ENCODE measurements at regions not wholly inside any gene's neighbourhood (a gene's known extent, or its start where the extent isn't known, plus 50 kb on each side); places are given as distances from the start of the nearest gene placed in this dataset.

DNA sequence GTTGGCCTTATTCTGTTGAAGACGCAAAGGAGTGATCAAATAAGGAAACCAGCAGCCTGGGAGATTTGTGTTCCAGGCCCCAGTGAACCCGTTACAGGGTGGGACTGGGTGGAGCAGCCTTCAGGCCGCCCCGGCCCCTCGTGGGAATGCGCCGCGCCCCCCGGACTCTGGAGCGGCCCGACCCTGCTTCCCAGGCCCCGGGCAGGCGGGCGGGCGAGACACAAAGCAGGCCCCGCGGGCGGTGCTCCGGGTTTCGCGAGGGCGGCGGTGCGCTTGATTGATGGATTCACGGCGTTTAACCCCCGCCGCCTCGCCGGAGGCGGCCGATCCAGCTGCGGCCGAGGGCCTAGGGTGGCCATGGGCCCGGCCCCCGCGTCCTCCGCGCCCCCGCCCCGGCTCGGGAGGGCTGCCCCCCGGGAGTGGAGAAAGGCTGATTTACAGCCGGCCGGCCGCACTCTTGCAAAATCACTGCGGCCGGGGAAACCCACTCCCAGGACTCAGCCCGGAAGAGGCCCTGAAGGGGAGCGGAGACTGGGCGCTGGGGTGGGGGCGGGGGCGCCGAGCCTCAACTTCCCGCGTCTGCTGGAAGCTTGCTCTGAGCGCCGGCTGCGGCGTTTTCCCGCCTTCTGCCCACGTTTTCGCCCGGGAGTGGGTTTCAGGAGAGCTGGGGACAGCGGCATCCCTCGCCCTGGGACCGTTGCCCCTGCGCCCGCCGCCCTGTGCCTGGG is 299.6 kb upstream of the NFE2L3 start:
- no peak for DNase-seq

GRCh38 chr7:25852939-25853271 is 299.1 kb upstream of the NFE2L3 start:
- DNase-seq = no peak

GRCh38 chr7:25853314-25853713 is 298.7 kb upstream of the NFE2L3 start:
- DNase-seq = no peak

DNA sequence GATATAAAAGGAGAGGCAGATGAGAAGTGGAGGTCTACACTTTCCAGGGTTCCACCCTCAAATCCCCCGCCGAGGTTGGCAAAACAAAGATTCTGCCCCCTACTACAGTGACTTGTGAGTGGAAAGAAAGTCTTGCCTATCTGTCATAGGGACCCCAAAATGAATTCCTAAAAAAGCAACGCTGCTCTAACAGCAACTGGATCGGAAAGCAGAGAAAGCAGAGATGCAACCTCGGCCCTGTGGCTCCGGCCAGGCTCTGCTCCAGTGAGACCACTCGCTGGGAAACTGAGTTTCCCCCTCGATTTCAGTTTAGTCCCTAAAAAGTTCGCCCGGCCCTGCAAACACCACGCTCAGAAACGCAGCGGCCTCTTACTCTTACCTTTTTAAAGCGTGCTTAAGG is 297.9 kb upstream of the NFE2L3 start:
- DNase-seq = no peak

GRCh38 chr7:25854608-25855497 is 297.1 kb upstream of the NFE2L3 start:
- no peak for DNase-seq

DNA sequence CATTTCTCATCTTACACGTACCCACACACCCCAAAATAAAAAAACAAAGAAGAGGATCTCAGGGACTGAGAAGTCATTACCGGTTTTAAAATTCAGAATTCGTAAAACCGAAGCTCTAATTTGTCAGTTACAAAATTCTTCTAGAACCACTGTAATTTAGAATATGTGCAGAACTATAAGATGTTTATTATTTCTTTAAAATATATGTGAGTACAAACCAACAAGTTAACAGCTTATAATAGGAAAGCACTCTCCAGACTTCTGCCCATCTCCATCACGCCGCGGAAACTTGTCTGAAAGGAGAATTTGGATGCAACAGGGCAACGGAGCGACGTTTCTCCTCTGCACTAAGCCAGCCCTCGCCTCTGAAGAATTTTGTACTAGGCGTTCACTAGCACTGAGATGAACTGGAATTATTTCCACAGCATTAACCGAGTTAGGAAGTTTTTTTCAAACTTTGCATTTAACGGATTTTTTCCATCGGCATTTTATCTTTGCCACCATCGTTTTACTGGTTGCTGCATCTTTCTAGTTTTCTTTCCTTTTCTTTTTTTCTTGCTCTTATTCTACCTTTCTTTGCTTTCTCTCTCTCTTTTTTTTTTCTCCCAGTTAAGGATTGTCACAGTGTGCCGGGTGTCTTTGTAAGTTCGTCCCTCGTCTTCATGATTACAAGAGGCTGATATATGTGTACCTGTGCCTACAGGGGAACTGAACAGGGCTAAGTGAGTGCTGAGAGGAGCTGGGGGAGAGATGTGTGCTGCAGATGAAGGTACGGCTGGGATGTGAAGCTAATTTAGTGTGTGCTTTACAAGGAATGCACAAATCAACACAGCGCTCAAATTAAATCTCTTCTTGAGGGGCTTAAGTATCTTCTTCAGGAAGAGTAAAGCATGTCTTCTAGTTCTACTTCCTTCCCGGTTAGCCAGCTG is 295.9 kb upstream of the NFE2L3 start:
- no peak for DNase-seq

GRCh38 chr7:25857376-25858067 is 294.5 kb upstream of the NFE2L3 start:
- no peak for DNase-seq

- no peak for DNase-seq
These were observed 293.8 kb upstream of the NFE2L3 start for GRCh38 chr7:25858200-25858524.

GRCh38 chr7:25858525-25859411 is 293.2 kb upstream of the NFE2L3 start:
- DNase-seq = no peak

- DNase-seq = no peak
These were observed 292.4 kb upstream of the NFE2L3 start for GRCh38 chr7:25859412-25860274.

DNA sequence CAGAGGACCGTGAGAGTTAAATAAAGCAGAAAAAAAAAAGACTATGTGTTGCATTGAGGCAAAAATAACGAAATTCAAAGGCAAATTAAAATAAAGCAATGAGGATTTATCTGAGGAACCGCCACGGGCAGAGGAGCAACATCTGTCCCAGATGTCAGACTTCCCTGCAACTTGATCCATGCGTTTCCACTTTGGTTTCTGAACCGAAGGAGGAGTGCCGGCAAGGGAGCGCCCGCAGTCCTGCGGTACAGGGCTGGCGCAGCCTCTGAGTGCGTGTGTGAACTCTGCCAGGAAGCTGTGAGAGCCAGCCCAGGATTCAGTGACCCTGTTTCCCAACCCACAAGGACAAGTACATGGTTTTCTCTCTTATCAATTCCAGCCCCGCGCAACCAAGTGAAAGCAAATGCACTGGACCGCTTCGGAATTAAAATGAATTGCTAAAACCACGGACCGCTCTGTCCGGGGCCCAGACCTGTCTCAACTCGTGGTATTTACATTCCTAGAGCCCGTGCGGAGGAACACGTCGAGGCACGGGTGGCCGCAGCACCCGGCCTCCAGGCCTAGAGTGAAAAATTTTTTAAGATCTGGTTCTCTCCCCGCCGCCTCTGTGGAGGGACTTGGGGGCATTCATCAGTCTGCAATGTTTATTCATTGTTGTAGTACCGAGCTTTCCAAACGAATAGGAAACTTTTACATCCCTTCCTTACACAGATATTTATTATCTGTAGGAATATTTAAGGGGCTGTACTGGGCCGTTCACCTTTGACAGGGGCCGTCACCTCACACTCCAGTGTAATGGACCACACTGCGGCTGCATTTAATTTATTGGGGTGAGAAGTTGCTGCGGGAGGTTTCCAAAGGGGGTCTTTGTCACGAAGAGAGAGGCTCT is 291.5 kb upstream of the NFE2L3 start:
- DNase-seq = no peak

- DNase-seq = no peak
These were observed 290.9 kb upstream of the NFE2L3 start for GRCh38 chr7:25861164-25861496.

DNA sequence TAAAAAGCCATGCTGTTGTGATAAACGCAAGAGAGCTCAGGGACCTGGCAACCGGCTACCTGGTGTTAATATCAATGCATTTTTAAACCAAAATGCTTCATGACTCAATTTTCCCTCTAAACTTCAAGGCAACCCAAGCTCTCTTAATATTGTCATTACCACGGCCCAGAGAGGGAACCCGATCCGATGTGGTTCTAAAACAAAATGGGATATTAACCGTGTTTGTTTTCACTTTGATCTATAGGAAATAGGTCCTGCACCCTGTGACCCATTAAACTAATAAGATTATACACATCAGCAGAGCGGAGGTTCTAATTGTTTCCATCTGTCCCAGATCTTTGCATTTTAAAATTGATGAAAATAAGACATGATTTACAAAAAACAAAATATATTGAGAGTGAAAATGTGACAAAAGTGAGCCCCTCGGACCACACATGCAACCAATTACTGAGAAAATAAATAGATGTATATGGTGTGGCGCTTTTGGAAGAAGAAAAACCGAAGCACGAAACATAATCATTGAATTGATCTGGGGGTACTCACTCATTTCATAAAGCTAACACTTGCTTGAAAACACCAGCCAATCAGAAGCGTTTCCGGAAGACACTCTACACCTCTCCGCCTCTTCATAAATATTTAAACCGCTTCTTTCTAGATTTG is 290.3 kb upstream of the NFE2L3 start:
- no peak for DNase-seq

DNA sequence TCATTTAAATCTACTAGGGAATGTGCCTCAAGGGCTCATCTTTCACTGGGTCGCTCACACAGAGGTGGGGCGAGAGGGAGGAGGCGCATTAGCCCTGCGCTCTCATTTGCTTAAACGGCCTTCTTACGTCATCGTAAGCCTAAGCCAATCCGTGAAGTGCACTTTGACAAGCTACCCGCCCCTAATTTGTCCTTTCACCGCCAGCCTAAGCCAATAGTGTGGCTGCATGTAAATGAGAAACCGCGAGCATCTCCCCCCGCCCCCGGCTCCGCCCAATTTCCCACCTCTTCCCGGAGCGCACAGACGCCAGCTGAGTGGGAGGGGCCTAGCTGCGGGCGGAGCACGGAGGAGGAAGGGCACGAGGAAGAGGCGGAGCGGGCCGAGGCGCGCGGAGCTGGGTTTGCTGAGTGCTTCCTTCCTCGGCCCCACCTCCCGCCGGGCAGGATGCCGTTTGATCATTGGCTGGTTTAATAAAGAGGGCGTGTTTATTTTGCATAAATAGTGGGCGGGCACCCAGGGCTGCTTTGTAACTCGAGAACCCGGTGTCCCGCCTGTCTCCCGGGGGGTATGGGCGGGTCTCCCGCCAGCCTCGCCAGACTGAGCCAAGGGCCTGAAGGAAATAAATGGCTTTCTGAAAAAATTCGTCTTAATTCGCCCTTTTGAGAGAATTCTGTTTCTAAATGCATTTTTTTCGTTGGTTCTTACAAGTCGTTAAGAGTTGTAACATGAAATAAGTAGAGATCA is 289.6 kb upstream of the NFE2L3 start:
- DNase-seq = peak; percentile 30

DNA sequence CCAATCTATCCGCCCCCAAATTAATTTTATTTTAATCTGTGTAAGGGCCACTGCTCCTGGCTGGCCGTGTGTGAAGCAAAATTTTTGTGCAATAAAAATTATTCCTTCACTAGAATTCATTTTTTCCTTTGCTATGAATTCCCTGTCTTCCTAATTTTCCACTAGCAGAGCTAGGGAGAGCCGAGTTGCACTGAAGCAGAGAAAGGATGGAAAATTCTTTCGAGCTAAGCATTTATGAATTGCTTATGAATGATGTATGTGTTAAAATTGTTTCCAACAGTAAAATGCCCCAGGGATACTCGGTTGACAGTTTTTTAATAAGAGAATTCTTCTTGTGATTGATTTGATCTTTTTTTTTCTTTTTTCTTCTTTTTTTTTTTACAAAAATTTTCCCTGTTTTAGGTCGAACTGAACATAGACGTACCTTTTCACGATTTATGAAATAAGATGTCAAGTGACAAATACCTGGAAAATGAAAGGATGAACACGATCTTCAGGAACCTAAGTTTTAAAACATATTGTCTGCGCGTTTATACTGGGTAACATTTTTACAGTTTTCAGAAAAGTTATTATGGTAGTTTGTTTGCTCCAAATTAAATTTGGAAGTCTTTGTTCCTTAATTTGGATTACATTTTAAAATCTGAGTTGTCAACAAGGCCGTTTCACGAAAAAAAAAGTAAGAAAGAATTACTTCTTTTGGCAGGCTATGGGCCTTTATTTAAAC is 288.8 kb upstream of the NFE2L3 start:
- no peak for DNase-seq

DNA sequence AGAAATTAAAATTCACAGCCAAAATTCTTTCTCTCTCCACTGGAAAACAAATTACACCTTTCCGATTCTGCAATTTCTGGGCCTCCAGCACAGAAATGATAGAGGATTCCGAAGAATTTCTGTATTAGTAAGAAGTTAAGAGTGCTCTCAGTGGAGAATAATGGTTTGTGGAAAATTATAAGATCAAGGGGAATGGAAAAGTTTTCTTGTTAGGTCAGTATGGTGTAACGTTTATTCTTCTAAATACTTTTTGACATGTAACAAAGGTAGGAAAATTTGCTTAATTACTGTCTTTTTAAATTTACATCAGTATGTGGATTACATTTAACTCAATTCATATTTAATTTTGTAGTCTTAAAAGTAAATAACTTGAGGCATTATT is 288.3 kb upstream of the NFE2L3 start:
- no peak for DNase-seq

GRCh38 chr7:25864511-25864910 is 287.5 kb upstream of the NFE2L3 start:
- DNase-seq = no peak

All from activated gamma-delta T cell (primary cell).